Activated T-cell treated with anti-CD3 and anti-CD28 coated beads for 4 hours (primary cell): ENCODE measurements at regions not wholly inside any gene's neighbourhood (a gene's known extent, or its start where the extent isn't known, plus 50 kb on each side); places are given as distances from the start of the nearest gene placed in this dataset.
"Not testable (repeated sequence)": the region's sequence is repeated elsewhere in the genome, so short reads cannot be mapped to it uniquely, and the experiment has no call there.

ENCODE experiments used
- DNase-seq: peaks from one replicate; pipeline ENCODE4 v3.0.0-alpha.2; 2020

DNA sequence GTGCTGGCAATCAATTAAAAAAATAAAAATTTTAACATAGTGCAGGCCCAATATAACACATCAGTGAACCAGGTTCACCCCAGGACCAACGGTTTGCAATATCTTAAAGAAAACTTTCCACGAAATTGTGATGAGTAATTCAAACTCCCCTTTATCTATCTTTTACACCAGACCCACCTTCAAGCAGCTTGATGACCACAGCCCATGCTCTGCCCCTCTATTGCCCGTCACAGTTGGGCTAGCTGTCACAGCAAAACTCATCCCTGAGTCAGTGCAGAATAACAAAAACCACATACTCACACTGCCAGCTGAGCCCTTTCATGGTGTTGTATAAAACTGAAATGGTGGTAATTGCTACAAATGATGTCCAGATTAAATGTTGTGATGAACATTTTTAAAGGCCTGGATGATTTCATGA is 112.5 kb upstream of the CREB1 start:
- DNase-seq, result no peak

DNA sequence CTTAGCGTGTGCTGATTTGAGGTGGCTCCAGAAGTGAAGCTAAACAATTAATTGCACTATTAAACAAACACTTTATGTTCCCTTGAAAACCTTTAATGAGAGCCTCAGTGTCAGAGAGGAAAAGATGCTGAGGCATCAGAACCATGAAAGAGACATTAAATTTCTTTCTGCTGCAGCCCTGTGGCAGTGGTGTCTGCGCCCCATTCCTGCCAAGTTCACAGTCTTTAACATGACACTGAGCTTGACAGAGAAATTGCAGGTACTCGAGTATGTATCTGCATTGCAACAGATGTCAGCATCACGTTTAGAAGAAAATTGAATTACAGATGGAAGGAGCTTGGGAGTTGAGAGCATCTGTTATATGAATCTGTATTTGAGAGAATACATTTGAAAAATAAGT is 111.3 kb upstream of the CREB1 start:
- no peak for DNase-seq

- no peak for DNase-seq
These were observed 110.4 kb upstream of the CREB1 start for GRCh38 chr2:207419331-207419730.

GRCh38 chr2:207421671-207422070 is 108.1 kb upstream of the CREB1 start:
- no peak for DNase-seq

DNA sequence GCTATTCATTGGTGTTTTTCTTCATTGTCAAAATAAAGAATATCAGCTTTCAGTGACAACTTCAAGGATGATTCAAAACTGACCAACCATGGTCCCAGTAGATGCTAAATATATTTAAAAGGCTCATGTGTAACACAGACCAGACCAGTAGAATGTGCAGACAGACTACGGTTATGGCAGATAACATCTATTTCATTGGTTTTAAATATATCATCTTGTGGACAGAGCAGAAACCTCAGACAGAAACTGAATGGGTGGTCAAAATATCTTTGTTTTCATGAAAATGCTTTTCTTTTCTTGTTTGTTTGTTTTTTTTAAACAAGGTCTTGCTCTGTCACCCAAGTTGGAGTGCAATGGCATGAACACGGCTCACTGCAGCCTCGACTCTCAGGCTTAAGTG is 107.4 kb upstream of the CREB1 start:
- DNase-seq, result no peak

GRCh38 chr2:207423886-207424285 is 105.9 kb upstream of the CREB1 start:
- no peak for DNase-seq

GRCh38 chr2:207427986-207428385 is 101.8 kb upstream of the CREB1 start:
- no peak for DNase-seq

DNA sequence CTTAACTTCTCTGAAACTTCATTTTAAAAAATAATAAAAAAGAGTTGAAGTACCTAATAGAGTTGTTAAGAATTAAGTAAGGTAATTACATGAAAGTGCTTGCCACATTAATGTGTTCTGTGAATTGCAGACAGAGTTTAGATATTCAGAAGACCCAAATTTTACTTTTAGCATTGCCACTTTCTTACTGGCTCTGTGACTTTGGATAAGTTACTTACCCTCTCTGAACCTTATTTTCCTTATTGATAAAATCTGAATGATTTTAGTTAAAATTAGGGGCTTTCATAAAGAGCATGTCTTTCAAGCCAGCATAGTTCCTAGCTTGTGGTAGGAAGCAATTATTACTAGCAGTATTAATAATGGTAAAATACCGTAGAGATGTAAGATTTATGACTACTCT is 101.2 kb upstream of the CREB1 start:
- DNase-seq, result no peak

DNA sequence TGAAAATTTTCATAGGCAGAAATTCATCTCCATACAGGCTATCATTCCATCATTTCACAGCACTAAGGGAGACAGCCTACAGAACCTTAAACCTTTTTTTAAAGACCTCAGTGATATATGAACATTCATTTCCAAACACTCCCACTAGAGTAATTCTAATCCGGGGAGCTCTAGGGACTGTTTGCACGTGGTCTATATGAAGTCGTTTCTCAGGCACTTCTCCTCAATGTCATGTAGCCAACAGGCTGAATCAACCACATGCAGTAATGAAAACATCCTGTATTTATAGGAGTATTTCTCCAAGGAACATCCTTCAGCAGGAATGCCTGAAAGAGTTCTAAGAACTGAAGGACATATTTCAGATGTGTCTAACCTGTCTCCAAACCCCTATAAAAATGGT is 97.3 kb upstream of the CREB1 start:
- DNase-seq, result no peak

DNA sequence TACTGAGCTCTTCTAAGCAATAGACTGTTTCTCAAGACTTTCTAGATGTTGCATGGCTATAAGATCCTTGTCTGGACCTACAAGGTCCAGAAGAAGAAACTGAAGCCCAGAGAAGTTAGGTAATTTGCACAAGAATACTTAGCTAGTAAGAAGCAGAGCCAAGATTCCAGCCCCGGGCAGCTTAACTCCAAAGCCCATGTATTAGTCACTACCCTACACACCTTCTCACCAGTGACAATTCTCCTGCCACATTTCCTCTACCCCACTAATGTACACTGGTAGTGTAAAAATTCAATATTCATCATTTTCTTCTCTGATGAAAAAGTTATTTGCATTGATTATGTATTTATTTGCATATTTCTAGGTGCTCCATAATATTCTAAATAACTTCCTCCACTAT is 95.5 kb upstream of the CREB1 start:
- no peak for DNase-seq

GRCh38 chr2:207434899-207435465 is 94.8 kb upstream of the CREB1 start:
- no peak for DNase-seq

DNA sequence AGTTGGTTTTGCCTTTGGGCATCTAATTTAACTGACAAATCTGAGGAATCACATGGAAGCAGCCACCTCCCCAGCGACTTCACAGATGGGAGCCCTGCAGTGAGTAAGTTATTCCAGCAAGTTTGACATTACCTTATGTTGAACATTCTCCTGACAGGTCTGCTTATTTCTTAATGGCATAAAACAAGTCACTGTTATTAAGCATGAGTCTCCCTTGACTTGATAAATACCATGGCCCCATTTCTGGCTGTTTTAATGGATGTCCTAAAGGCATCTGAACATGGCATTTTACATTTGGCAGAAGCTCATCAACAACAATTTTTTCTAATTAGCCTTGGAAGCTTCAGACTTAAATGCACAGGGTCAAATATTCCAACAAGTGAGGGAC is 92.6 kb upstream of the CREB1 start:
- DNase-seq, result no peak

DNA sequence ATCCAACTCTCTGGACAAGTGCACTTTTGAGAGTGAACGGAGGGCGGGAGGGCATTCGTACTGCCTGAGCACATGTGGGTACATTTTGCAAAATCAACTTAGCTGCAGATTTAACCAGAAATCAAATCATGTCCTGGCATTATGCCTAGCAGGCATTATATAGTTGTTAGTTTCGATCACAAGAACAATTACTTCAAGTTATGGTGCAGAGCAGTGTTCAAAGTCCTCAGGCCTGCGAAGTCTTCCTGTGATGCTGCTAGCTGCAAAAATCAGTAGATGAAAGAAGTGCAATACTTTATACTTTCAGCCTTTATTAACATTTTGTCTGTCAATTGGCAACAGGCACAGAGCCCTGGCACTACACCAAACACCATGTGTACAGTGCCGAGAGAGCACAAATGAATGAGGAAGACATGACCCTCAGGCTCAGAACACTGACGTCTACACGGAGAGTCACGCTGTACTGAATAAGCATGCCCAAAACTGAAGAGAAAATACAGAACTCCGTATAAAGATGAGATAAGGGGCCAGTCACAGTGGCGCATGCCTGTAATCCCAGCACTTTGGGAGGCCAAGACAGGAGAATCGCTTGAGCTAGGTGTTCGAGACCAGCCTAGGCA is 92.1 kb upstream of the CREB1 start:
- no peak for DNase-seq

- DNase-seq, result no peak
These were observed 91.2 kb upstream of the CREB1 start for GRCh38 chr2:207438414-207439126.

GRCh38 chr2:207439881-207440280 is 89.9 kb upstream of the CREB1 start:
- not testable (repeated sequence) for DNase-seq

GRCh38 chr2:207444756-207445155 is 85.0 kb upstream of the CREB1 start:
- no peak for DNase-seq

DNA sequence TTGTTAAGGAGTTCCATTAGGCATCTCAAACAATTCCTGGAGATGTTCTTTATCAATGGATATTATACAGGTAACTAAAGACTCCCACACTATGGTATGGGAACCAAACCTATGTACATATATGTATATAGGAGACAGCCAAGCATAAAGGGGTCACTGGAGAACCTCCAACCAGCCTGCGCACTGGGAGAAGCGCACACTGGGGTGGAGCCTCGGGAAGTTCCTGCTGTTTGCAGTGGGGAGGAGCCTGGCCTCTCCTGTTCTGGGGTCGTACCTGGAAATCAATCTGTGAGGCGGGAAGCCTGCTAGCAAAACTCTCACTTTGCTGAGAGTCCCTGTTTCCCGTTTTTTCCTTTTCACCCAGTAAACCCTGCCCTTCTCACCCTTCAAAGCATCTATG is 83.1 kb upstream of the CREB1 start:
- no peak for DNase-seq

- no peak for DNase-seq
These were observed 81.8 kb upstream of the CREB1 start for GRCh38 chr2:207448006-207448405.

GRCh38 chr2:207449642-207450165 is 80.1 kb upstream of the CREB1 start:
- DNase-seq, result no peak

DNA sequence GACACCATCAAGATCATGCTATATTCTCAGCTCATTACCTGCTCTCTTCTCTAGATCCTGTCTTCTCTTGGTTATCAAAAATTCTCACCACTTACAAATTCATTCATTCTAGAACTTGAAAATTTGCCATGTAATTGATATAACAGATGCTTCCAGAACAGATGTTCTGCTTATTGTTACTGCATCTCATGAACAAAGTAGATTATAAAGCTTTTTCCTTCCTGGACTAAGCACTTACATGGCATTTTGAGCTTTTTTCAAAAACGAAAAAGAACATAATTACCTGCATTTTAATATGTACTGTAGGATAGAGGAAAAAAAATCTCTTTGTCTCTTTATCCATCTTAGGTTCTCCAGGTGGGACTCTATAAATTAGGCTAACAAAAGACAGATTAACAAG is 79.6 kb upstream of the CREB1 start:
- DNase-seq, result no peak

GRCh38 chr2:207458582-207458981 is 71.2 kb upstream of the CREB1 start:
- no peak for DNase-seq

DNA sequence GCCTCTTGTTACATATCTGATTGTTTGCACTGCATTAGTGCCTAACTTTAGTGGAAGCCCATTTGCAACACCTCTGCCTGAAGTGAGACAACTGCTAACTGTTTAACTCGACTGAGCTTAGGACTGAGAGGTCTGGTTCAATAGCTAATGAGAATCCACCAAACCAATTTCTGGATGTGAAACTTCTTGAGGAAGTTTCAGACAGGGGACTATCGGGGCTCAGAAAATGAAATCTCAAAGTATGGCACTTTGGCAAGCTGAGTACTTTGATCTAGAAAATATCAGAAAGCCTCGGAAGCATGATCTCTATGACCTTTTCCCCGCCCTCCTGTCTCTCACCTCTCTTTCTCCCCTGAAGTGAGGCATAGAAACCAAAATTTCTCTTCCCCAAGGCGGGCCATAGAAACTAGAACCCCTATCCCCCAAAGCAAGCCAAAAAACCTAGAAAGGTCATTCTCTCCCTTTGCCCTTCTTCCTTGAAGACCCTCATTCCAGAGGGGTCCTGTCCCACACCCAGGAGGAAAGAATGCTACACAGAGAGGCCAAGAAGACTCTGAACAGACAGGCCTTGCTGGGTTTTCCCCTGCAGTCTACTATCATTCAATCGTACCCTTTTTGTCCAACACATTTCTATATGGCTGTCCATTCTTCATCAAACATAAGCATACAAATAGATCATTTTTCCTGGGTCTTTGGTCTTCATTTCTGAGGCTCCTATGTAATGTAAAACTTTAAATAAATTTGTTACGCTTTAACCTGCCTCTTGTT is 69.6 kb upstream of the CREB1 start:
- DNase-seq, result no peak

DNA sequence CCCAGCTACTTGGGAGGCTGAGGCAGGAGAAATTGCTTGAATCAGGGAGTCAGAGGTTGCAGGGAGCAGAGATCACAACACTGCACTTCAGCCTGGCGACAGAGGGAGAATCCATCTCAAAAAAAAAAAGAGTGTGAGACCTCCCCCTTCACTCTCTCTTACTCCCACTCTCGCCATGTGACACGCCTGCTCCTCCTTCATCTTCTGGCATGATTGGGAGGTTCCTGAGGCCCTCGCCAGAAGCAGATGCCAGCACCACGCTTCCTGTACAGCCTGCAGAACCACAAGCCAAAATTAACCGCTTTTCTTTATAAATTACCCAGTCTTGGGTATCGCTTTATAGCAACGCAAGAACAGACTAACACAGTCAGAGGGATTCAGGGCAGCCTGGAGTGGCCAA is 66.3 kb upstream of the CREB1 start:
- DNase-seq, result no peak

DNA sequence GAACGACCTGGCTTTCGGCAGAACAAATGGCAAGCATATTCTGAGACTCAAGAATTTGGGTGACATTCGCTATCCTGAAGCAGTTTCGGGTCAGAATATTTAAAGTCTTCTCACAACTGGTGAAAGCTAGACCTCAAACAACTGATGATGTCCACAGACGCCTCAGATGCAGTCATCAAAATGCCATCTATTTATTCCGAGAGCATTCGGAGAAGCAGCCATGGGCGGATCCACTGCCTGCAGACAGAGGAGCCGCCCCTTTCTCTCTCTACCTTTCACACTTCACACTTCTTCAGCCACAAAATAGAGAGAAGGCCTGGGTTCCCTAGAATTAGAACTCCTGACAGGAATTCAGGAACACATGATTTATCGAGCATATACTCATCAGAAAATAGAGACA is 65.8 kb upstream of the CREB1 start:
- no peak for DNase-seq
